ENCODE measurements at regions not wholly inside any gene's neighbourhood (a gene's known extent, or its start where the extent isn't known, plus 50 kb on each side); places are given as distances from the start of the nearest gene placed in this dataset.
"Not testable (repeated sequence)": the region's sequence is repeated elsewhere in the genome, so short reads cannot be mapped to it uniquely, and the experiment has no call there.

GRCh38 chr15:24534032-24534431 lies 141.5 kb upstream of the NPAP1 start:
- H3K79me2 ChIP-seq (ENCODE audit: insufficient read depth, low read depth); H3K9ac ChIP-seq; H3K4me1 ChIP-seq (ENCODE audit: low read depth, poor library complexity, severe bottlenecking); H3K4me2 ChIP-seq; H3K4me3 ChIP-seq (IDR thresholded peaks at IDR 0.05; ENCODE audit: insufficient read depth, low read depth, low read length); H3K27ac ChIP-seq; H3K27me3 ChIP-seq (ENCODE audit: insufficient read depth, low read depth); H4K20me1 ChIP-seq (ENCODE audit: insufficient read depth); H2AFZ ChIP-seq (ENCODE audit: low read depth); H3K36me3 ChIP-seq (ENCODE audit: insufficient read depth): not testable (repeated sequence)

DNA sequence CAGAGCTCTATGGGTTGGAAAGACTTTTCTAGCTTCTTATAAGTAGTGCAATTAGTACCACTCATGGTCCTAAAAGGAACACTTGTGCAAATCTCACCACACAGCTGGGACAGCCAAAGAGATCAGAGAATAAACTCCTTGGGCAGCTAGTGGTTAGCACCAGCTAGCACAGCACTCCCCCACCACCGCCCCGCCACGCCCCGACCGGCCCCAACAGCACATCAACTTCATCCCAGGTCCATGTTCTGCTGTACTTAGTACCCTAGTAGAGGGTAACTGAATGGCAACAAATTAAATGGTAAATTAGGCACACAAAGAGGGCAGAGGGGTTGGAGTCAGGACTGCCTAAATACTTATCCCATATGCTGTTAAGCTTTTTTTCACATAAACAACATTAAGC lies 118.3 kb upstream of the NPAP1 start:
- not testable (repeated sequence) for H2AFZ ChIP-seq (ENCODE audit: low read depth); H3K36me3 ChIP-seq (ENCODE audit: insufficient read depth); H3K4me1 ChIP-seq (ENCODE audit: low read depth, poor library complexity, severe bottlenecking); H3K79me2 ChIP-seq (ENCODE audit: insufficient read depth, low read depth); H3K27ac ChIP-seq; H3K9ac ChIP-seq; H4K20me1 ChIP-seq (ENCODE audit: insufficient read depth); H3K4me2 ChIP-seq; H3K4me3 ChIP-seq (IDR thresholded peaks at IDR 0.05; ENCODE audit: insufficient read depth, low read depth, low read length); H3K27me3 ChIP-seq (ENCODE audit: insufficient read depth, low read depth)

DNA sequence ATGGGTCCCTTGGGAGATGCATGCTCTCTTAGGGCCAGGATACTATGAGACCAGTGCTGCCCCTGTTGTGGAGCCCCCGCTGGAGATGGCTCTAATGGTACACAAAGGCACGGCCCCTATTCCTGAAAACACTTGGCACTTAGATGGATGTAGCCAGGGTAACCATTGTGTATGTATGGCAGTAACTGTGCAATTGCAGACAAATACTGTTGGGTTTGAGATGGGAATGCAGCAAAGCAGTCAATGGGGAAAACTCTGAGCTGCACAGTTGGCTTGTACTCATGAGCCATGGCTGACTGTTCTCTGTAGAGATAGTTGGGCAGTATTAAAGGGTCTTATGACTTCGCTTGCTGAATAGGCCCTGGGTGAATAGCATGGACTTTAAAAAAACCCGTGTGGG lies 67.9 kb upstream of the NPAP1 start:
- Histone ChIP-seq H3K9ac (no peak overlapping the region), H3K4me2 (no peak overlapping the region), H3K27me3 (ENCODE audit: insufficient read depth, low read depth) (no peaks in the 10 kb centered on the region), H3K79me2 (ENCODE audit: insufficient read depth, low read depth) (no peaks in the 10 kb centered on the region), H3K36me3 (ENCODE audit: insufficient read depth) (no peaks in the 10 kb centered on the region), H4K20me1 (ENCODE audit: insufficient read depth) (no peaks in the 10 kb centered on the region), H2AFZ (ENCODE audit: low read depth) (no peak overlapping the region), H3K4me3 (IDR thresholded peaks at IDR 0.05; ENCODE audit: insufficient read depth, low read depth, low read length) (no peak overlapping the region), H3K27ac (no peak overlapping the region), H3K4me1 (ENCODE audit: low read depth, poor library complexity, severe bottlenecking) (no peaks in the 10 kb centered on the region)
- TF ChIP-seq, protein P1, sequence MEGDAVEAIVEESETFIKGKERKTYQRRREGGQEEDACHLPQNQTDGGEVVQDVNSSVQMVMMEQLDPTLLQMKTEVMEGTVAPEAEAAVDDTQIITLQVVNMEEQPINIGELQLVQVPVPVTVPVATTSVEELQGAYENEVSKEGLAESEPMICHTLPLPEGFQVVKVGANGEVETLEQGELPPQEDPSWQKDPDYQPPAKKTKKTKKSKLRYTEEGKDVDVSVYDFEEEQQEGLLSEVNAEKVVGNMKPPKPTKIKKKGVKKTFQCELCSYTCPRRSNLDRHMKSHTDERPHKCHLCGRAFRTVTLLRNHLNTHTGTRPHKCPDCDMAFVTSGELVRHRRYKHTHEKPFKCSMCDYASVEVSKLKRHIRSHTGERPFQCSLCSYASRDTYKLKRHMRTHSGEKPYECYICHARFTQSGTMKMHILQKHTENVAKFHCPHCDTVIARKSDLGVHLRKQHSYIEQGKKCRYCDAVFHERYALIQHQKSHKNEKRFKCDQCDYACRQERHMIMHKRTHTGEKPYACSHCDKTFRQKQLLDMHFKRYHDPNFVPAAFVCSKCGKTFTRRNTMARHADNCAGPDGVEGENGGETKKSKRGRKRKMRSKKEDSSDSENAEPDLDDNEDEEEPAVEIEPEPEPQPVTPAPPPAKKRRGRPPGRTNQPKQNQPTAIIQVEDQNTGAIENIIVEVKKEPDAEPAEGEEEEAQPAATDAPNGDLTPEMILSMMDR (conservative IDR thresholded peaks at IDR 0.05; ENCODE audit: low read depth, low read length), result no peak

DNA sequence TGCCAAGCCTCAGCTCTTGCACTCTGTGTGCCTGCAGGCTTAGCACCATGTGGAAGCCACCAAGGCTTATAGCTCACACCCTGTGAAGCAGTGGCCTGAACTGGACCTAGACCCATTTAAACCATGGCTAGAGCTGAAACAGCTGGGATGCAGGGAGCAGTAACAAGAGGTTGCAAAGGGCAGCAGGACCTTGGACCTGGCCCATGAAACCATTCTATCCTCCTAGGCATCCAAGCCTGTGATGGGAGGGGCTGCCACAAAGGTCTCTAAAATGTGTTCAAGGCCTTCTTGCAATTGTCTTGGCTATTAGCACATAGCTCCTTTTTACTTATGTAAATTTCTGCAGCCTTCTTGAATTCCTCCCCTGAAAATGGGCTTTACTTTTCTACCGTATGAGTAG lies 57.9 kb upstream of the NPAP1 start:
- Histone ChIP-seq H3K36me3 (ENCODE audit: insufficient read depth) (no peaks in the 10 kb centered on the region), H3K4me2 (no peak overlapping the region), H3K9ac (no peak overlapping the region), H3K4me1 (ENCODE audit: low read depth, poor library complexity, severe bottlenecking) (no peaks in the 10 kb centered on the region), H3K27ac (no peak overlapping the region), H3K79me2 (ENCODE audit: insufficient read depth, low read depth) (no peaks in the 10 kb centered on the region), H3K27me3 (ENCODE audit: insufficient read depth, low read depth) (no peaks in the 10 kb centered on the region), H4K20me1 (ENCODE audit: insufficient read depth) (no peaks in the 10 kb centered on the region), H3K4me3 (IDR thresholded peaks at IDR 0.05; ENCODE audit: insufficient read depth, low read depth, low read length) (no peak overlapping the region), H2AFZ (ENCODE audit: low read depth) (no peak overlapping the region)
- TF ChIP-seq, protein P1 (conservative IDR thresholded peaks at IDR 0.05; ENCODE audit: low read depth, low read length), result no peak

- H3K36me3 ChIP-seq (ENCODE audit: insufficient read depth), result no peaks in the 10 kb centered on the region
- no peak overlapping the region for H3K4me2 ChIP-seq
- no peaks in the 10 kb centered on the region for H3K4me1 ChIP-seq (ENCODE audit: low read depth, poor library complexity, severe bottlenecking)
- H3K4me3 ChIP-seq (IDR thresholded peaks at IDR 0.05; ENCODE audit: insufficient read depth, low read depth, low read length), result no peak overlapping the region
- H3K27ac ChIP-seq, result no peak overlapping the region
- H2AFZ ChIP-seq (ENCODE audit: low read depth), result no peak overlapping the region
- H3K9ac ChIP-seq, result no peak overlapping the region
- no peaks in the 10 kb centered on the region for H4K20me1 ChIP-seq (ENCODE audit: insufficient read depth)
- no peaks in the 10 kb centered on the region for H3K27me3 ChIP-seq (ENCODE audit: insufficient read depth, low read depth)
- TF ChIP-seq, protein P1 (conservative IDR thresholded peaks at IDR 0.05; ENCODE audit: low read depth, low read length), result no peak
- no peaks in the 10 kb centered on the region for H3K79me2 ChIP-seq (ENCODE audit: insufficient read depth, low read depth)
Measured at GRCh38 chr15:24621630-24622215, 53.9 kb upstream of the NPAP1 start.

Data from KMS-11 (cell line).